ENCODE measurements at regions not wholly inside any gene's neighbourhood (a gene's known extent, or its start where the extent isn't known, plus 50 kb on each side); places are given as distances from the start of the nearest gene placed in this dataset.

- DNase-seq = no peak
- ChIA-PET POLR2A (no interaction called here), CTCF (no interaction called here)
- peaks cover 11 to 25% (median 22%) of the 10 kb centered on the region in 3 donors for H3K4me1 Mint-ChIP-seq
- no peaks in the 10 kb centered on the region for H3K9me3 Mint-ChIP-seq
- peaks cover 4% of the 10 kb centered on the region in 2 donors for H3K27me3 Mint-ChIP-seq
- H3K27ac Mint-ChIP-seq = no peak overlapping the region
- Histone ChIP-seq H3K4me3 (ENCODE audit: low read length) (no peak overlapping the region), H3K36me3 (ENCODE audit: insufficient read depth, low read length) (no peaks in the 10 kb centered on the region), H3K4me1 (ENCODE audit: insufficient read depth, low read length) (peaks cover 10% of the 10 kb centered on the region), H3K9me3 (ENCODE audit: low read length) (no peaks in the 10 kb centered on the region), H3K27me3 (ENCODE audit: insufficient read depth, low read length, poor library complexity, severe bottlenecking) (no peaks in the 10 kb centered on the region), H3K27ac (ENCODE audit: low read depth, low read length) (no peak overlapping the region)
- H3K4me3 Mint-ChIP-seq = no peak overlapping the region
- peaks cover 0 to 4% (median 0%) of the 10 kb centered on the region in 3 donors for H3K36me3 Mint-ChIP-seq
Observed at GRCh38 chr9:7968687-7969086, 169.1 kb upstream of the DMAC1 start.

- Histone ChIP-seq H3K27ac (ENCODE audit: low read depth, low read length) (no peak overlapping the region), H3K36me3 (ENCODE audit: insufficient read depth, low read length) (no peaks in the 10 kb centered on the region), H3K9me3 (ENCODE audit: low read length) (no peaks in the 10 kb centered on the region), H3K27me3 (ENCODE audit: insufficient read depth, low read length, poor library complexity, severe bottlenecking) (no peaks in the 10 kb centered on the region), H3K4me3 (ENCODE audit: low read length) (no peak overlapping the region), H3K4me1 (ENCODE audit: insufficient read depth, low read length) (peaks cover 9% of the 10 kb centered on the region)
- Mint-ChIP-seq H3K27ac (peak overlapping the region in 1 of 8 donors; percentile 64), H3K4me3 (no peak overlapping the region), H3K36me3 (peaks cover 0 to 4% (median 0%) of the 10 kb centered on the region in 3 donors), H3K27me3 (peaks cover 4% of the 10 kb centered on the region in 2 donors), H3K4me1 (peaks cover 10 to 18% (median 15%) of the 10 kb centered on the region in 3 donors), H3K9me3 (no peaks in the 10 kb centered on the region)
- no peak for DNase-seq
- CTCF ChIA-PET = no interaction called here
- POLR2A ChIA-PET = no interaction called here
Observed at GRCh38 chr9:7967851-7968250, 168.3 kb upstream of the DMAC1 start.

- ChIA-PET CTCF (no interaction called here), POLR2A (no interaction called here)
- H3K4me1 ChIP-seq (ENCODE audit: insufficient read depth, low read length) = peaks cover 9% of the 10 kb centered on the region
- H3K27ac ChIP-seq (ENCODE audit: low read depth, low read length) = no peak overlapping the region
- no peak overlapping the region for H3K4me3 ChIP-seq (ENCODE audit: low read length)
- H3K27me3 ChIP-seq (ENCODE audit: insufficient read depth, low read length, poor library complexity, severe bottlenecking) = no peaks in the 10 kb centered on the region
- no peaks in the 10 kb centered on the region for H3K9me3 Mint-ChIP-seq
- no peak overlapping the region for H3K27ac Mint-ChIP-seq
- H3K27me3 Mint-ChIP-seq = peaks cover 4% of the 10 kb centered on the region in 2 donors
- peaks cover 0 to 4% (median 0%) of the 10 kb centered on the region in 3 donors for H3K36me3 Mint-ChIP-seq
- no peaks in the 10 kb centered on the region for H3K9me3 ChIP-seq (ENCODE audit: low read length)
- H3K4me3 Mint-ChIP-seq = no peak overlapping the region
- H3K36me3 ChIP-seq (ENCODE audit: insufficient read depth, low read length) = no peaks in the 10 kb centered on the region
- DNase-seq = no peak
- H3K4me1 Mint-ChIP-seq = peaks cover 10 to 15% (median 15%) of the 10 kb centered on the region in 3 donors
Observed at GRCh38 chr9:7967093-7967827, 167.7 kb upstream of the DMAC1 start.

- DNase-seq = no peak
- Mint-ChIP-seq H3K27me3 (peaks cover 4% of the 10 kb centered on the region in 2 donors), H3K4me1 (peaks cover 10 to 15% (median 15%) of the 10 kb centered on the region in 3 donors), H3K36me3 (peaks cover 0 to 4% (median 4%) of the 10 kb centered on the region in 3 donors), H3K9me3 (no peaks in the 10 kb centered on the region), H3K4me3 (no peak overlapping the region), H3K27ac (no peak overlapping the region)
- Histone ChIP-seq H3K9me3 (ENCODE audit: low read length) (no peaks in the 10 kb centered on the region), H3K4me1 (ENCODE audit: insufficient read depth, low read length) (peaks cover 9% of the 10 kb centered on the region), H3K27me3 (ENCODE audit: insufficient read depth, low read length, poor library complexity, severe bottlenecking) (no peaks in the 10 kb centered on the region), H3K27ac (ENCODE audit: low read depth, low read length) (no peak overlapping the region), H3K36me3 (ENCODE audit: insufficient read depth, low read length) (no peaks in the 10 kb centered on the region), H3K4me3 (ENCODE audit: low read length) (no peak overlapping the region)
- ChIA-PET POLR2A (no interaction called here), CTCF (no interaction called here)
Observed at GRCh38 chr9:7965063-7965462, 165.5 kb upstream of the DMAC1 start.

GRCh38 chr9:7963026-7963425, 163.4 kb upstream of the DMAC1 start:
- Histone ChIP-seq H3K4me1 (ENCODE audit: insufficient read depth, low read length) (peaks cover 9% of the 10 kb centered on the region), H3K27ac (ENCODE audit: low read depth, low read length) (no peak overlapping the region), H3K9me3 (ENCODE audit: low read length) (no peaks in the 10 kb centered on the region), H3K36me3 (ENCODE audit: insufficient read depth, low read length) (no peaks in the 10 kb centered on the region), H3K27me3 (ENCODE audit: insufficient read depth, low read length, poor library complexity, severe bottlenecking) (no peaks in the 10 kb centered on the region), H3K4me3 (ENCODE audit: low read length) (no peak overlapping the region)
- H3K27ac Mint-ChIP-seq = no peak overlapping the region
- DNase-seq = no peak
- ChIA-PET POLR2A (no interaction called here), CTCF (no interaction called here)
- peaks cover 0 to 1% (median 0%) of the 10 kb centered on the region in 5 donors for H3K9me3 Mint-ChIP-seq
- H3K4me3 Mint-ChIP-seq = no peak overlapping the region
- H3K27me3 Mint-ChIP-seq = peaks cover 4% of the 10 kb centered on the region in 2 donors
- H3K4me1 Mint-ChIP-seq = peaks cover 9 to 17% (median 12%) of the 10 kb centered on the region in 3 donors
- H3K36me3 Mint-ChIP-seq = peaks cover 0 to 4% (median 0%) of the 10 kb centered on the region in 3 donors

GRCh38 chr9:7961076-7961475, 161.5 kb upstream of the DMAC1 start:
- no peak overlapping the region for H3K27ac Mint-ChIP-seq
- no peak overlapping the region for H3K4me3 ChIP-seq (ENCODE audit: low read length)
- peaks cover 0 to 4% (median 0%) of the 10 kb centered on the region in 3 donors for H3K36me3 Mint-ChIP-seq
- H3K4me1 Mint-ChIP-seq = peaks cover 0 to 2% (median 0%) of the 10 kb centered on the region in 3 donors
- ChIA-PET POLR2A (no interaction called here), CTCF (interaction anchor here (1.4 kb wide), 1 partner anchor 9 kb away, joined by 3 read pairs; no protein-coding TSS in a partner anchor)
- DNase-seq = no peak
- H3K36me3 ChIP-seq (ENCODE audit: insufficient read depth, low read length) = no peaks in the 10 kb centered on the region
- H3K27ac ChIP-seq (ENCODE audit: low read depth, low read length) = no peak overlapping the region
- H3K9me3 ChIP-seq (ENCODE audit: low read length) = no peaks in the 10 kb centered on the region
- peaks cover 4% of the 10 kb centered on the region in 2 donors for H3K27me3 Mint-ChIP-seq
- no peaks in the 10 kb centered on the region for H3K4me1 ChIP-seq (ENCODE audit: insufficient read depth, low read length)
- peaks cover 0 to 1% (median 0%) of the 10 kb centered on the region in 5 donors for H3K9me3 Mint-ChIP-seq
- no peaks in the 10 kb centered on the region for H3K27me3 ChIP-seq (ENCODE audit: insufficient read depth, low read length, poor library complexity, severe bottlenecking)
- no peak overlapping the region for H3K4me3 Mint-ChIP-seq

GRCh38 chr9:7960320-7961050, 160.9 kb upstream of the DMAC1 start:
- H3K27me3 ChIP-seq (ENCODE audit: insufficient read depth, low read length, poor library complexity, severe bottlenecking) = no peaks in the 10 kb centered on the region
- H3K9me3 Mint-ChIP-seq = peaks cover 0 to 1% (median 0%) of the 10 kb centered on the region in 5 donors
- ChIA-PET POLR2A (no interaction called here), CTCF (interaction anchor here (1.4 kb wide), 1 partner anchor 8 kb away, joined by 3 read pairs; no protein-coding TSS in a partner anchor)
- peaks cover 0 to 4% (median 0%) of the 10 kb centered on the region in 3 donors for H3K36me3 Mint-ChIP-seq
- peaks cover 4% of the 10 kb centered on the region in 2 donors for H3K27me3 Mint-ChIP-seq
- no peaks in the 10 kb centered on the region for H3K36me3 ChIP-seq (ENCODE audit: insufficient read depth, low read length)
- H3K9me3 ChIP-seq (ENCODE audit: low read length) = no peaks in the 10 kb centered on the region
- no peak overlapping the region for H3K27ac Mint-ChIP-seq
- no peaks in the 10 kb centered on the region for H3K4me1 ChIP-seq (ENCODE audit: insufficient read depth, low read length)
- H3K4me1 Mint-ChIP-seq = peaks cover 0 to 2% (median 0%) of the 10 kb centered on the region in 3 donors
- H3K4me3 ChIP-seq (ENCODE audit: low read length) = no peak overlapping the region
- DNase-seq = no peak
- H3K4me3 Mint-ChIP-seq = no peak overlapping the region
- H3K27ac ChIP-seq (ENCODE audit: low read depth, low read length) = no peak overlapping the region

- Mint-ChIP-seq H3K27ac (no peak overlapping the region), H3K36me3 (peaks cover 0 to 4% (median 0%) of the 10 kb centered on the region in 3 donors), H3K4me3 (no peak overlapping the region), H3K9me3 (peaks cover 0 to 1% (median 0%) of the 10 kb centered on the region in 5 donors), H3K27me3 (no peaks in the 10 kb centered on the region), H3K4me1 (peaks cover 0 to 2% (median 0%) of the 10 kb centered on the region in 3 donors)
- no peak for DNase-seq
- POLR2A ChIA-PET = no interaction called here
- CTCF ChIA-PET = no interaction called here
- H3K9me3 ChIP-seq (ENCODE audit: low read length) = no peaks in the 10 kb centered on the region
- no peaks in the 10 kb centered on the region for H3K36me3 ChIP-seq (ENCODE audit: insufficient read depth, low read length)
- H3K4me1 ChIP-seq (ENCODE audit: insufficient read depth, low read length) = no peaks in the 10 kb centered on the region
- no peaks in the 10 kb centered on the region for H3K27me3 ChIP-seq (ENCODE audit: insufficient read depth, low read length, poor library complexity, severe bottlenecking)
- no peak overlapping the region for H3K4me3 ChIP-seq (ENCODE audit: low read length)
- no peak overlapping the region for H3K27ac ChIP-seq (ENCODE audit: low read depth, low read length)
Observed at GRCh38 chr9:7957803-7958202, 158.2 kb upstream of the DMAC1 start.

All from CD8-positive, alpha-beta memory T cell (primary cell).